ENCODE measurements at regions not wholly inside any gene's neighbourhood (a gene's known extent, or its start where the extent isn't known, plus 50 kb on each side); places are given as distances from the start of the nearest gene placed in this dataset.

- peaks cover 6% of the 10 kb centered on the region for H3K9me3 Mint-ChIP-seq
- intact Hi-C loops (cut with micrococcal nuclease), result no loop called here
- no peaks in the 10 kb centered on the region for H3K4me1 Mint-ChIP-seq (ENCODE audit: low read depth)
- DNase-seq (no peak), ATAC-seq (no peak)
- ChIA-PET POLR2A (interaction anchor here (1.4 kb wide), 1 partner anchor 8 kb away, joined by 4 read pairs; no protein-coding TSS in a partner anchor), CTCF (no interaction called here)
- TF ChIP-seq CTCF (IDR thresholded peaks at IDR 0.05), result no peak
- H3K27me3 Mint-ChIP-seq, result no peaks in the 10 kb centered on the region
- H3K4me3 Mint-ChIP-seq, result no peak overlapping the region
- no peaks in the 10 kb centered on the region for H3K36me3 Mint-ChIP-seq (ENCODE audit: low read depth)
- H3K27ac Mint-ChIP-seq, result no peak overlapping the region
Observed at GRCh38 chr12:127182018-127182417, 1085.0 kb upstream of the TMEM132C start.

- DNase-seq (no peak), ATAC-seq (no peak)
- H3K9me3 Mint-ChIP-seq, result peaks cover 2% of the 10 kb centered on the region
- no peak overlapping the region for H3K27ac Mint-ChIP-seq
- H3K4me1 Mint-ChIP-seq (ENCODE audit: low read depth), result no peaks in the 10 kb centered on the region
- no peak overlapping the region for H3K4me3 Mint-ChIP-seq
- intact Hi-C loops (cut with micrococcal nuclease), result no loop called here
- POLR2A ChIA-PET, result interaction anchor here (1.3 kb wide), 1 partner anchor 9 kb away, joined by 4 read pairs; no protein-coding TSS in a partner anchor
- CTCF ChIA-PET, result no interaction called here
- no peaks in the 10 kb centered on the region for H3K27me3 Mint-ChIP-seq
- TF ChIP-seq CTCF (IDR thresholded peaks at IDR 0.05), result no peak
- H3K36me3 Mint-ChIP-seq (ENCODE audit: low read depth), result no peaks in the 10 kb centered on the region
Observed at GRCh38 chr12:127189992-127190391, 1077.0 kb upstream of the TMEM132C start.

GRCh38 chr12:127191129-127191528 is 1075.8 kb upstream of the TMEM132C start:
- Mint-ChIP-seq H3K9me3 (no peaks in the 10 kb centered on the region), H3K27me3 (no peaks in the 10 kb centered on the region), H3K4me1 (ENCODE audit: low read depth) (no peaks in the 10 kb centered on the region), H3K27ac (no peak overlapping the region), H3K4me3 (no peak overlapping the region), H3K36me3 (ENCODE audit: low read depth) (no peaks in the 10 kb centered on the region)
- ATAC-seq (no peak), DNase-seq (no peak)
- CTCF ChIA-PET, result no interaction called here
- intact Hi-C loops (cut with micrococcal nuclease), result no loop called here
- POLR2A ChIA-PET, result no interaction called here
- no peak for TF ChIP-seq CTCF (IDR thresholded peaks at IDR 0.05)

- CTCF ChIA-PET, result no interaction called here
Observed at GRCh38 chr12:127192391-127192790, 1074.6 kb upstream of the TMEM132C start.

GRCh38 chr12:127193341-127193740 is 1073.6 kb upstream of the TMEM132C start:
- no peak overlapping the region for H3K27ac Mint-ChIP-seq
- TF ChIP-seq CTCF (IDR thresholded peaks at IDR 0.05), result no peak
- no peaks in the 10 kb centered on the region for H3K36me3 Mint-ChIP-seq (ENCODE audit: low read depth)
- intact Hi-C loops (cut with micrococcal nuclease), result no loop called here
- POLR2A ChIA-PET, result no interaction called here
- ATAC-seq, result no peak
- no peaks in the 10 kb centered on the region for H3K9me3 Mint-ChIP-seq
- no peaks in the 10 kb centered on the region for H3K4me1 Mint-ChIP-seq (ENCODE audit: low read depth)
- H3K4me3 Mint-ChIP-seq, result no peak overlapping the region
- H3K27me3 Mint-ChIP-seq, result no peaks in the 10 kb centered on the region
- CTCF ChIA-PET, result no interaction called here
- DNase-seq, result no peak

More at GRCh38 chr12:127192391-127192790, 1074.6 kb upstream of the TMEM132C start:
- no peaks in the 10 kb centered on the region for H3K36me3 Mint-ChIP-seq (ENCODE audit: low read depth)
- intact Hi-C loops (cut with micrococcal nuclease), result no loop called here
- H3K27ac Mint-ChIP-seq, result no peak overlapping the region
- DNase-seq, result no peak
- no peak for ATAC-seq
- POLR2A ChIA-PET, result interaction anchor here (0.6 kb wide), 1 partner anchor 377 kb away, joined by 3 read pairs; no protein-coding TSS in a partner anchor
- no peaks in the 10 kb centered on the region for H3K4me1 Mint-ChIP-seq (ENCODE audit: low read depth)
- no peak for TF ChIP-seq CTCF (IDR thresholded peaks at IDR 0.05)
- H3K9me3 Mint-ChIP-seq, result no peaks in the 10 kb centered on the region
- H3K4me3 Mint-ChIP-seq, result no peak overlapping the region
- H3K27me3 Mint-ChIP-seq, result no peaks in the 10 kb centered on the region
